ENCODE measurements at regions not wholly inside any gene's neighbourhood (a gene's known extent, or its start where the extent isn't known, plus 50 kb on each side); places are given as distances from the start of the nearest gene placed in this dataset.

DNA sequence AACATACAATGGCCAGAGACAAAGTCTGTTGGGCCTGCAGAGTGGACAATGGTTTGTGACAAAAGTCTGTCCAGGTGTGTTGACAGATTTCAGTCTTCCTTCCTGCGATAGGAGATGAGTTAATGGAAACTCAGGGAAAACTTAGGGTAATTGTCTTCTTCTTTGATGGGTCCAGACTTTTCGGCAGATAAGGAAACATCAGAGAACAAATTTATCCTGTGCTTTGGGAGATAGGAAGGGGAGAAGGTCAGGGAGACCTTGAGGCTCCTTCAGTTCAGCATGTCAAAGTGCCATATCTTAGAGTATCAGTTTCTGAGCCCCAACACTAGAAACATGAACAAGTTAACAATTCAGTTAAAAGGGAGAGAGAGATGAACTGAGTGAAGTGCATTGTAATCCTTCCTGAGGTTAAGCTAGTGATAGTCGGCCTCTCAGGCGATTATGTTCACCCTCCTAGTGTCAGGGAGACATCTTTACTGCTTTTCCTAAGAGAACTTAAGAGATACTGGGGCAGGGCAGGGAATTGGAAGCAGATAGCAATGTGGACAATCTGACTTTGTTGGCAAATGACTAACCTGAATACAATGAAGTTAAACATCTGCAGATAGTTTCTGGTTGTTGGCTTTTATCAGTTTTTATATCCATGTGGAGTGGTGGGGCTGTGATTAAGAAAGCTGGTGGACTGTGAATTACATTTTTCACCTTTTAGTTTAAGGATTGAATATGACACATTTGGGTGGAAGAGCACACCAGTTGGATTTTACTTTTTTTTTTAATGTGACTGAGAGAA is 248.8 kb upstream of the FN1 start:
- Histone ChIP-seq H4K8ac (ENCODE audit: extremely low read depth, insufficient read depth, low read length) (no peak overlapping the region), H2BK20ac (ENCODE audit: low read length) (no peak overlapping the region), H3K23ac (ENCODE audit: insufficient read length) (no peak overlapping the region), H3K27ac (ENCODE audit: low read depth, low read length) (no peak overlapping the region), H2AK5ac (ENCODE audit: low read depth, low read length) (no peak overlapping the region), H3K36me3 (ENCODE audit: control insufficient read depth in 2 of 4, insufficient read depth in 4 of 4, low read length in 3 of 4) (no peaks in the 10 kb centered on the region), H3K79me1 (ENCODE audit: low read depth, low read length) (no peaks in the 10 kb centered on the region), H3K18ac (ENCODE audit: extremely low read depth, low read length) (no peak overlapping the region), H3K4me3 (ENCODE audit: extremely low read depth in 1 of 4, insufficient read depth in 2 of 4, low read depth in 3 of 4, low read length in 4 of 4) (no peak overlapping the region), H3K79me2 (ENCODE audit: control insufficient read depth in 1 of 2, insufficient read depth in 2 of 2, low read length in 2 of 2) (no peaks in the 10 kb centered on the region), H3K14ac (ENCODE audit: insufficient read length) (no peak overlapping the region), H3K27me3 (replicated peaks in 1 of 4; ENCODE audit: control insufficient read depth in 3 of 4, extremely low read depth in 1 of 4, insufficient read depth in 3 of 4, low read length in 3 of 4) (no peaks in the 10 kb centered on the region), H2BK15ac (ENCODE audit: low read length) (no peak overlapping the region), H3K4me2 (ENCODE audit: insufficient read depth in 1 of 2, low read depth in 2 of 2, low read length in 2 of 2) (no peak overlapping the region), H3K23me2 (ENCODE audit: low read depth, low read length) (no peaks in the 10 kb centered on the region), H3K9me3 (ENCODE audit: insufficient read depth in 2 of 2, low read depth in 1 of 2, low read length in 1 of 2) (no peaks in the 10 kb centered on the region; a peak in 1 of 4 replicates), H4K5ac (ENCODE audit: insufficient read length, low read depth, low read length) (no peak overlapping the region), H3K4ac (replicated peaks; ENCODE audit: insufficient read length, low read depth, low read length) (no peak overlapping the region), H4K91ac (replicated peaks; ENCODE audit: insufficient read length, low read length) (no peak overlapping the region), H3K9ac (replicated peaks in 1 of 4; ENCODE audit: extremely low read depth in 1 of 4, low read depth in 3 of 4, low read length in 3 of 4) (no peak overlapping the region), H3K56ac (replicated peaks; ENCODE audit: insufficient read length, low read depth, low read length) (no peak overlapping the region), H2BK120ac (replicated peaks; ENCODE audit: low read depth, low read length) (no peak overlapping the region), H4K20me1 (replicated peaks in 1 of 2; ENCODE audit: control insufficient read depth in 1 of 2, insufficient read depth in 2 of 2, low read length in 2 of 2) (no peaks in the 10 kb centered on the region), H2BK5ac (ENCODE audit: low read depth, low read length) (no peak overlapping the region), H2BK12ac (ENCODE audit: low read depth, low read length) (no peak overlapping the region), H3K4me1 (replicated peaks in 1 of 4; ENCODE audit: control insufficient read depth in 3 of 4, insufficient read depth in 4 of 4, low read length in 3 of 4) (no peaks in the 10 kb centered on the region), H2AFZ (ENCODE audit: low read length) (no peak overlapping the region)
- 95% methylated on average over 4 of the region's 4 CpGs; no CpG with 5 or more reads in 1 of the 2 experiments for WGBS, 2 experiments (ENCODE audit: extremely low coverage in 1 of 2, insufficient coverage in 1 of 2, insufficient read length in 1 of 2, insufficient replicate concordance in 2 of 2, low coverage in 1 of 2, low lambda C conversion rate in 2 of 2, missing lambda C conversion rate in 1 of 2)
- ChIA-PET CTCF (ENCODE audit: partially characterized antibody) (no interaction called here), POLR2A (ENCODE audit: partially characterized antibody) (no interaction called here)
- no peak for DNase-seq (ENCODE audit: low read depth in 1 of 2, low spot score in 2 of 2)
- FAIRE-seq = no peak
- no peak for TF ChIP-seq BRCA1 (IDR thresholded peaks at IDR 0.05; ENCODE audit: low read depth, low read length)
- no peak for TF ChIP-seq RBBP5 (IDR thresholded peaks at IDR 0.05; ENCODE audit: borderline replicate concordance, low read depth, low read length)
- TF ChIP-seq JUND (IDR thresholded peaks at IDR 0.05; ENCODE audit: low read length) = no peak
- no peak for TF ChIP-seq POU5F1 (IDR thresholded peaks at IDR 0.05; ENCODE audit: low read depth, low read length)
- no peak for TF ChIP-seq CEBPB (IDR thresholded peaks at IDR 0.05; ENCODE audit: low read depth, low read length)
- TF ChIP-seq YY1 (IDR thresholded peaks at IDR 0.05; ENCODE audit: low read depth, low read length) = no peak
- TF ChIP-seq KDM1A (IDR thresholded peaks at IDR 0.05; ENCODE audit: borderline replicate concordance, low read length) = no peak
- no peak for TF ChIP-seq CHD2 (IDR thresholded peaks at IDR 0.05; ENCODE audit: low read length)

Measured in H1 (cell line).